GM23338 (cell line): ENCODE measurements at regions not wholly inside any gene's neighbourhood (a gene's known extent, or its start where the extent isn't known, plus 50 kb on each side); places are given as distances from the start of the nearest gene placed in this dataset.

ENCODE experiments used
- CTCF ChIP-seq, 2 experiments: fragments of 200-600 bp in 1 of 2; sonication (generic) in 1 of 2; conservative IDR thresholded peaks; 2 replicates each; pipeline versions ENCODE4 v1.5.1 to v1.6.1; 2016 to 2017; ENCODE audit warnings: antibody characterized with exemption in 2 of 2, low read depth in 2 of 2, mild to moderate bottlenecking in 2 of 2, moderate library complexity in 1 of 2
- EZH2 ChIP-seq: fragments of 200-600 bp; sonication (generic); IDR thresholded peaks from one replicate; pipeline ENCODE4 v1.8.0; 2017; ENCODE audit warnings: antibody characterized with exemption, mild to moderate bottlenecking, low read depth; ENCODE audit not compliant: unreplicated experiment
- EZH2phosphoT487 ChIP-seq: fragments of 200-600 bp; sonication (generic); IDR thresholded peaks from one replicate; pipeline ENCODE4 v1.8.1; 2018; ENCODE audit warnings: antibody characterized with exemption; ENCODE audit not compliant: unreplicated experiment
- JUNB ChIP-seq: IDR thresholded peaks from one replicate; pipeline ENCODE4 v1.6.1; 2016; ENCODE audit warnings: antibody characterized with exemption; ENCODE audit not compliant: unreplicated experiment
- NANOG ChIP-seq: IDR thresholded peaks from 2 replicates; pipeline ENCODE4 v1.6.1; 2016; ENCODE audit warnings: antibody characterized with exemption, borderline replicate concordance
- POLR2AphosphoS5 ChIP-seq: IDR thresholded peaks from 2 replicates; pipeline ENCODE4 v1.6.1; 2016; ENCODE audit warnings: antibody characterized with exemption, low read depth
- REST ChIP-seq: IDR thresholded peaks from one replicate; pipeline ENCODE4 v1.6.1; 2018; ENCODE audit warnings: antibody characterized with exemption; ENCODE audit not compliant: unreplicated experiment
- STAT1 ChIP-seq: IDR thresholded peaks from one replicate; pipeline ENCODE4 v1.6.1; 2016; ENCODE audit warnings: antibody characterized with exemption; ENCODE audit not compliant: unreplicated experiment
- ZNF114 ChIP-seq: fragments of 250-450 bp; sonication (Bioruptor Pico); IDR thresholded peaks from 2 replicates; pipeline ENCODE4 v1.5.0; 2020; ENCODE audit warnings: mild to moderate bottlenecking, moderate library complexity

GRCh38 chrX:35507701-35508100, 290.4 kb upstream of the MAGEB16 start:
- TF ChIP-seq CTCF (conservative IDR thresholded peaks at IDR 0.05; ENCODE audit: low read depth in 2 of 2) (no peak), EZH2 (no peak), EZH2phosphoT487 (no peak), JUNB (no peak), POLR2AphosphoS5 (no peak), REST (no peak), NANOG (no peak), ZNF114 (CRISPR knock-in tag) (no peak), STAT1 (no peak)
